Upper lobe of right lung (tissue), 1 donor: ENCODE measurements at regions not wholly inside any gene's neighbourhood (a gene's known extent, or its start where the extent isn't known, plus 50 kb on each side); places are given as distances from the start of the nearest gene placed in this dataset.

Experiments used
- ATAC-seq: fragments of 200-7000 bp; cut with Tn5 transposase; one replicate; pipeline ENCODE4 v1.9.1; 2020; ENCODE audit warnings: mild to moderate bottlenecking, moderate library complexity
- DNase-seq: peaks from one replicate; pipeline ENCODE4 v3.0.0-alpha.2; 2020
- H3K27ac ChIP-seq: fragments of 200-600 bp; one replicate; pipeline ENCODE4 v1.8.0; 2022
- H3K27me3 ChIP-seq: fragments of 200-600 bp; one replicate; pipeline ENCODE4 v1.8.0; 2022; ENCODE audit warnings: mild to moderate bottlenecking
- H3K36me3 ChIP-seq: fragments of 200-600 bp; one replicate; pipeline ENCODE4 v1.8.0; 2022
- H3K4me1 ChIP-seq: fragments of 200-600 bp; one replicate; pipeline ENCODE4 v1.8.0; 2022
- H3K4me3 ChIP-seq: fragments of 200-600 bp; one replicate; pipeline ENCODE4 v1.8.0; 2022; ENCODE audit warnings: mild to moderate bottlenecking
- H3K9me3 ChIP-seq: fragments of 200-600 bp; one replicate; pipeline ENCODE4 v1.8.0; 2022
- intact Hi-C: fragments of 100-400 bp; cut with DNase I; formaldehyde crosslinking; loops from one replicate; pipeline ENCODE4 v1.11.0; 2022
- TF ChIP-seq, protein P1 (sequence below): fragments of 200-600 bp; IDR thresholded peaks from one replicate; pipeline ENCODE4 v1.8.0; 2022; ENCODE audit warnings: antibody characterized with exemption
- donor health status: DM: no; HTN: yes; CAD: no; lungs with severe emphysema.

DNA sequence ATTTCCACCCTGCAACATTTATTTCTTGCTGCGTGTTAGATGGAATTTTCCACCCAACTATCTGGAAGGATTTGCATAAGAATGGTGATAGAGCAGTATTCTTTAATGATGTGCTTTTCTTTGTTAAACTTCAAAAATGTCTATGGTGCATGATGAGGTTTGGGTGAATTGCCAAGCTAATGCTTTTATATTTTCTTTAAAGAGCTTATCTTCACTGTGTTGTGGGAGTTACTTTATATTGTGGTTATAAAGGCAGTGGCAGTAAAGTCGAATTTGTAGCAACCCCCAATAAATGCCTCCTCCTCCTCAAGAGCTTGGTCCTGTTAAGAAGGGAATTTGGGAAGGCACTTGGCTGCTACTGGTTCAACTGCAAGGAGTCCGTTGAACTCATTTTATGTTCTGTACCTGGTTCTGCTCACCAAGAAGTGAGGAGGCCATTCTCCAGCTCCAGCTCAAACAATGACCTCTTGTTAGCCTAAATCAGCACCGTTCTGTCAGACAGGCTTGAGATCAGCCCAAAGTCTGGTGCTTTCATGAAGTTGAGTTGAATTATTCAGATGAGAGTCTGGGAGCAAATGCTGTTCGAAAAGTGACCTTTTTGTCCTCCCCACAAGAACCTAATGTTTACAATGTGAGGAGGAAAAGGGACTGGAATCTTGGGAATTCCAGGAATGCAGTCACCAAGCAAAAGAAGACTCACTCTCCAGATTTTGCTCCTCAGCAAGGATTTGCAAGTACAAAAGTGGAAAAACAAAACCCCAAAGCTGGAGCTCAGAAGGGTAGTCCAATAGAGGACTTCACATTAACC lies 217.0 kb downstream of the TMEM38B start:
- Histone ChIP-seq H3K27ac (no peak overlapping the region), H3K27me3 (no peaks in the 10 kb centered on the region), H3K36me3 (no peaks in the 10 kb centered on the region), H3K4me1 (no peaks in the 10 kb centered on the region), H3K4me3 (no peak overlapping the region), H3K9me3 (no peaks in the 10 kb centered on the region)
- intact Hi-C loops = no loop called here
- ATAC-seq = no peak
- DNase-seq = no peak
- TF ChIP-seq, protein P1, sequence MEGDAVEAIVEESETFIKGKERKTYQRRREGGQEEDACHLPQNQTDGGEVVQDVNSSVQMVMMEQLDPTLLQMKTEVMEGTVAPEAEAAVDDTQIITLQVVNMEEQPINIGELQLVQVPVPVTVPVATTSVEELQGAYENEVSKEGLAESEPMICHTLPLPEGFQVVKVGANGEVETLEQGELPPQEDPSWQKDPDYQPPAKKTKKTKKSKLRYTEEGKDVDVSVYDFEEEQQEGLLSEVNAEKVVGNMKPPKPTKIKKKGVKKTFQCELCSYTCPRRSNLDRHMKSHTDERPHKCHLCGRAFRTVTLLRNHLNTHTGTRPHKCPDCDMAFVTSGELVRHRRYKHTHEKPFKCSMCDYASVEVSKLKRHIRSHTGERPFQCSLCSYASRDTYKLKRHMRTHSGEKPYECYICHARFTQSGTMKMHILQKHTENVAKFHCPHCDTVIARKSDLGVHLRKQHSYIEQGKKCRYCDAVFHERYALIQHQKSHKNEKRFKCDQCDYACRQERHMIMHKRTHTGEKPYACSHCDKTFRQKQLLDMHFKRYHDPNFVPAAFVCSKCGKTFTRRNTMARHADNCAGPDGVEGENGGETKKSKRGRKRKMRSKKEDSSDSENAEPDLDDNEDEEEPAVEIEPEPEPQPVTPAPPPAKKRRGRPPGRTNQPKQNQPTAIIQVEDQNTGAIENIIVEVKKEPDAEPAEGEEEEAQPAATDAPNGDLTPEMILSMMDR = no peak

DNA sequence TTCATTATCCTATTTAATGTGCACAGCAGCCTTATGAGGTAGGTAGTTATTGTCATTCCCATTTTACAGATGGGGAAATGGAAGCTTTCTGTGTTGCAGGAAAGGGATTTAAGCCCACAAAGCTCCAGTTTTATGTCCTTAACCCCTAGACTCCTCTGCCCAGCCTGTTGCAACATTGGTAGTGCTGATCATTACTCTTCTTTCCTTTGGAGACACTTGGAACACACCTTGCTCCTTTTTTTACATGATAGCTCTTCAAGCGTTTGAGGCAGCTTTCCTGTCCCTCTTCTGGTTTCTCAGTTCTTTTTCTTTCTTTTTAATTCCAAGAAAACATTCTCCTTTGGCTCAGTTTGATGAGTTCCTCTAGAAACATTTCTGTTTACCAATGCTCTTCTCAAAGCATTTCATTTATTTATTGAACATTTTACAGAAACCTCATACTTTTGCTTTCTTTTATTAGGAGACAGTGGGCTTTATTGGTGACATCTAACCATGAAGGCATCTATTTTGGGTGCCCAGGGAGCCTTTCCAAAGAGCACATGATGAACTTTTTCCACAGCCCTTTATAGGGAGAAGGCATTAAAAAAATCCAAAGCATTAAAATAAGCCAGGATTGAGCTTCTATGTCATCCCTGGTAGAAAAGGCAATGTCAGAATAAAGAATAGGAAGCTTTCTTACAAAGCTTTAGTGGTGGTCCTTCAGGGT lies 218.0 kb downstream of the TMEM38B start:
- no peaks in the 10 kb centered on the region for H3K27me3 ChIP-seq
- no peaks in the 10 kb centered on the region for H3K36me3 ChIP-seq
- H3K9me3 ChIP-seq = no peaks in the 10 kb centered on the region
- H3K4me3 ChIP-seq = no peak overlapping the region
- intact Hi-C loops = no loop called here
- ATAC-seq (no peak), DNase-seq (no peak)
- no peak overlapping the region for H3K27ac ChIP-seq
- TF ChIP-seq, protein P1 = no peak
- no peaks in the 10 kb centered on the region for H3K4me1 ChIP-seq

DNA sequence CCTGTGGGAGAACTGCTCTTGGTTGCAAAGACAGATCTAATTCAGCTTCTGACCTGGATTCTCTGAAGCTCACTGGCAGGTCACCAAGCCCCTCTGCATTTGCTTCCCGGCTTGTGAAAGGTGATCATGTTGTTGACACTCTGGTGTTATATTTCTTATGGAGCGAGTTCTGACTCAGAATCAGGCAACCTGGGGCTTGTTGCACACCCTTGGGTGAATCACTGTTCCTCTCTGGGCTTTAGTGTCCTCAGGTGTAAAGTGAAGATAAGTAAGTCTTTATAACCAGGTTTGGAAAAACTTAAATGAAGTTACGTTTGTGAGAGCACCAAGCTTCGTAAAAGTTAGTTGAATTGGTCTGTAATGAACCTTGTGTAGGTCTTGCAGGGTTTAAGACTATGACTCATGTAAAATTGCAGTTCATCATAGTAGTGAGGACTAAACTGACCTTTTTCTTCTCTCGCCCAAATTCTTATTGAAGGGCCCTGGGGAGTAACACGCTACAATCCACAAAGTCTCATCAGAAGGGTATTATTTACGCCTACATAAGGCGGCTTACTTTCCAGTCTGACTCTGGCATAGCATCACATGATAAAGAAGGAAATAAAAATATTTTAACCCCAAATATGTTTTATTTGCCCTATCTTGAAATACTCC lies 218.6 kb downstream of the TMEM38B start:
- no peaks in the 10 kb centered on the region for H3K36me3 ChIP-seq
- DNase-seq (no peak), ATAC-seq (no peak)
- no peak overlapping the region for H3K27ac ChIP-seq
- H3K27me3 ChIP-seq = no peaks in the 10 kb centered on the region
- intact Hi-C loops = no loop called here
- no peaks in the 10 kb centered on the region for H3K9me3 ChIP-seq
- H3K4me1 ChIP-seq = no peaks in the 10 kb centered on the region
- H3K4me3 ChIP-seq = no peak overlapping the region
- TF ChIP-seq, protein P1 = no peak

DNA sequence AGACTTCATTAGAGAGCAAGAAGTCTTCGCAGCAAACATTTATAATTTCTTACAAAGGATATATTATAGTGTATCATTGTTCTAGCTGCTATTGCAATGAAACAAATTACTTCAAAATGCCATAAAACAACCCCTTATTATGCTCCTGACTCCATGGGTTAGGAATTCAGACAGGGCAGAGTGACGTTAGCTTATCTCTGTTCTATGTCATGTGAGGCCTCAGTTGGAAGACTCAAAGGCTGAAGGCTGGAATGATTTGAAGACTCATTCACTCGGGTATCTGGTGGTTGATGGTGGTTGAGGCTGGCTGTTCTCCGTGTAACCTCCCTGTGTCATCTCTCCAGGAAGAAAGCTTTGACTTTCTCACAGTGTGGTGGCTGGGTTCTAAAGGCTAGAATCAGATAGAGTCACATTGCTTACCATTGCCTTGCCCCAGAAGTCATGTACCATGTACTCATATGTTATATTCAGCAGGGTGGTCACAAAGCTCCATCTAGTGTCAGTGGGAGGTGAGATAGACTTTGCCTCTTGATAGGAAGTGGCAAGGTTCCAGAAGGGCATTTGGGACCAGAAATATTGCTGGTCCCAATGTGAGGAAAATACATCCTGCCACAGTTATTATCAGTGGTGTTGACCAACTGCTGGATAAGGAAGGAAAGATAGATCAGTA lies 226.9 kb downstream of the TMEM38B start:
- TF ChIP-seq, protein P1 = no peak
- H3K27ac ChIP-seq = no peak overlapping the region
- no peaks in the 10 kb centered on the region for H3K9me3 ChIP-seq
- H3K4me3 ChIP-seq = no peak overlapping the region
- intact Hi-C loops = no loop called here
- H3K27me3 ChIP-seq = no peaks in the 10 kb centered on the region
- H3K4me1 ChIP-seq = no peaks in the 10 kb centered on the region
- DNase-seq = no peak
- ATAC-seq = no peak
- H3K36me3 ChIP-seq = no peaks in the 10 kb centered on the region

DNA sequence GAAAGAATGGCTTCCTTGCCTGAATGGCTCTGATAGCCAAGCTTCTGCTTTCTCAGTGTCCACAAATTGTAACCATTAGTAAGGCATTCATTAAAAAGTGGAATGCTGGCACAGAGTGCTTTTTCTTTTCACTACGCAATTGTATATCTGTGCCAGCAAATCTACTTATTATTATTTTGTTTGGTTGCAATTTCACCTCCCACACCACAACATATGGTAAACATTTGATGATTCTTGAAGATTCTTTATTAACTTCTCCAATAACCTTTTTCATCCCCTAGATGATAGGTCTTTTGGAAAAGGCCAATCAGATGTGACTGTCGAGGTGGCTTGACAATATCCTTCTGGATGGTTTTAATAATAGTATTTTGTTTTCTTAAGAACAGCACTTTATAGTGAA lies 234.1 kb downstream of the TMEM38B start:
- H3K27ac ChIP-seq = no peak overlapping the region
- H3K27me3 ChIP-seq = no peaks in the 10 kb centered on the region
- DNase-seq (no peak), ATAC-seq (no peak)
- no peaks in the 10 kb centered on the region for H3K36me3 ChIP-seq
- H3K4me3 ChIP-seq = no peak overlapping the region
- TF ChIP-seq, protein P1 = no peak
- no peaks in the 10 kb centered on the region for H3K9me3 ChIP-seq
- intact Hi-C loops = no loop called here
- no peaks in the 10 kb centered on the region for H3K4me1 ChIP-seq
